GM23338 (cell line): ENCODE measurements at regions not wholly inside any gene's neighbourhood (a gene's known extent, or its start where the extent isn't known, plus 50 kb on each side); places are given as distances from the start of the nearest gene placed in this dataset.

Experiments
- ATAC-seq: fragments of 200-7000 bp; cut with Tn5 transposase; 3 replicates; pipeline ENCODE4 v1.9.1; 2020
- DNase-seq: peaks from one replicate; pipeline ENCODE4 v3.0.0-alpha.2; 2015; ENCODE audit warnings: low spot score
- H2AFZ ChIP-seq: fragments of 200-600 bp; sonication (generic); 2 replicates; pipeline ENCODE4 v1.8.0; 2016; ENCODE audit warnings: antibody characterized with exemption, mild to moderate bottlenecking, moderate library complexity
- H3F3A ChIP-seq: fragments of 200-600 bp; sonication (generic); replicated peaks from 2 replicates; pipeline ENCODE4 v1.8.0; 2017; ENCODE audit warnings: antibody characterized with exemption, mixed run types, low read depth
- H3K27ac ChIP-seq: fragments of 200-600 bp; sonication (generic); 2 replicates; pipeline ENCODE4 v1.6.1; 2016; ENCODE audit warnings: low read depth
- H3K27me3 ChIP-seq: fragments of 200-600 bp; sonication (generic); 2 replicates; pipeline ENCODE4 v1.8.0; 2016; ENCODE audit warnings: mild to moderate bottlenecking, mixed run types, moderate library complexity; ENCODE audit not compliant: insufficient read depth
- H3K36me3 ChIP-seq: fragments of 200-600 bp; sonication (generic); 2 replicates; pipeline ENCODE4 v1.8.0; 2016; ENCODE audit warnings: mild to moderate bottlenecking; ENCODE audit not compliant: insufficient read depth
- H3K4me1 ChIP-seq: fragments of 200-600 bp; sonication (generic); 2 replicates; pipeline ENCODE4 v1.8.0; 2016; ENCODE audit warnings: mild to moderate bottlenecking, moderate library complexity; ENCODE audit not compliant: insufficient read depth
- H3K4me2 ChIP-seq: fragments of 200-600 bp; sonication (generic); 2 replicates; pipeline ENCODE4 v1.7.1; 2017; ENCODE audit warnings: mixed run types
- H3K4me3 ChIP-seq: fragments of 200-600 bp; sonication (generic); 2 replicates; pipeline ENCODE4 v1.6.1; 2016; ENCODE audit warnings: mixed run types
- H3K79me2 ChIP-seq: fragments of 200-600 bp; sonication (generic); replicated peaks from 2 replicates; pipeline ENCODE4 v1.8.0; 2017; ENCODE audit warnings: mild to moderate bottlenecking; ENCODE audit not compliant: insufficient read depth
- H3K9me2 ChIP-seq: fragments of 200-600 bp; sonication (generic); 2 replicates; pipeline ENCODE4 v1.8.0; 2017; ENCODE audit not compliant: insufficient read depth
- H4K20me1 ChIP-seq: fragments of 200-600 bp; sonication (generic); replicated peaks from 2 replicates; pipeline ENCODE4 v1.8.0; 2017; ENCODE audit warnings: mild to moderate bottlenecking; ENCODE audit not compliant: insufficient read depth
- H3K27ac Mint-ChIP-seq: 2 replicates; pipeline ENCODE4 v1.8.0; 2020; ENCODE audit warnings: inconsistent platforms, mild to moderate bottlenecking, moderate library complexity, mixed read lengths
- H3K27me3 Mint-ChIP-seq: 3 replicates; pipeline ENCODE4 v1.8.0; 2022; ENCODE audit warnings: low read depth, mild to moderate bottlenecking, moderate library complexity, mixed read lengths, inconsistent platforms; ENCODE audit not compliant: insufficient read depth, poor library complexity
- H3K36me3 Mint-ChIP-seq: 3 replicates; pipeline ENCODE4 v1.8.0; 2021; ENCODE audit warnings: low read depth, mild to moderate bottlenecking, inconsistent platforms, moderate library complexity, mixed read lengths
- H3K4me1 Mint-ChIP-seq: 3 replicates; pipeline ENCODE4 v1.8.0; 2020; ENCODE audit warnings: mild to moderate bottlenecking, inconsistent platforms, mixed read lengths
- H3K4me3 Mint-ChIP-seq: 3 replicates; pipeline ENCODE4 v1.8.0; 2021; ENCODE audit warnings: moderate library complexity, mild to moderate bottlenecking, inconsistent platforms, mixed read lengths
- H3K9me3 Mint-ChIP-seq: 3 replicates; pipeline ENCODE4 v1.8.0; 2020; ENCODE audit warnings: moderate library complexity, mild to moderate bottlenecking, inconsistent platforms, mixed read lengths
- CREB1 ChIP-seq: fragments of 250-450 bp; sonication (Bioruptor Pico); IDR thresholded peaks from 2 replicates; pipeline ENCODE4 v1.5.0; 2020; ENCODE audit warnings: low read depth, mild to moderate bottlenecking, moderate library complexity
- EZH2 ChIP-seq: fragments of 200-600 bp; sonication (generic); IDR thresholded peaks from one replicate; pipeline ENCODE4 v1.8.0; 2017; ENCODE audit warnings: antibody characterized with exemption, mild to moderate bottlenecking, low read depth; ENCODE audit not compliant: unreplicated experiment
- EZH2phosphoT487 ChIP-seq: fragments of 200-600 bp; sonication (generic); IDR thresholded peaks from one replicate; pipeline ENCODE4 v1.8.1; 2018; ENCODE audit warnings: antibody characterized with exemption; ENCODE audit not compliant: unreplicated experiment
- JUNB ChIP-seq: IDR thresholded peaks from one replicate; pipeline ENCODE4 v1.6.1; 2016; ENCODE audit warnings: antibody characterized with exemption; ENCODE audit not compliant: unreplicated experiment
- STAT1 ChIP-seq: IDR thresholded peaks from one replicate; pipeline ENCODE4 v1.6.1; 2016; ENCODE audit warnings: antibody characterized with exemption; ENCODE audit not compliant: unreplicated experiment
- ZNF114 ChIP-seq: fragments of 250-450 bp; sonication (Bioruptor Pico); IDR thresholded peaks from 2 replicates; pipeline ENCODE4 v1.5.0; 2020; ENCODE audit warnings: mild to moderate bottlenecking, moderate library complexity
- TF ChIP-seq, protein P1 (sequence below): IDR thresholded peaks from 2 replicates; pipeline ENCODE4 v1.6.1; 2016; ENCODE audit warnings: antibody characterized with exemption
- TF ChIP-seq, protein P2 (sequence below): fragments of 250-450 bp; sonication (Bioruptor Pico); IDR thresholded peaks from 2 replicates; pipeline ENCODE4 v1.5.0; 2020; ENCODE audit warnings: mild to moderate bottlenecking, moderate library complexity
- TF ChIP-seq, protein P3 (sequence below), 2 experiments: fragments of 200-600 bp in 1 of 2; sonication (generic) in 1 of 2; conservative IDR thresholded peaks; 2 replicates each; pipeline versions ENCODE4 v1.5.1 to v1.6.1; 2016 to 2017; ENCODE audit warnings: antibody characterized with exemption in 2 of 2, low read depth in 2 of 2, mild to moderate bottlenecking in 2 of 2, moderate library complexity in 1 of 2

- DNase-seq: no peak
- H3F3A ChIP-seq: no peaks in the 10 kb centered on the region
- no peak overlapping the region for H3K4me3 ChIP-seq
- no peak overlapping the region for H3K27ac ChIP-seq
- no peaks in the 10 kb centered on the region for H3K4me1 ChIP-seq
- TF ChIP-seq CREB1 (CRISPR knock-in tag) (no peak), STAT1 (no peak), JUNB (no peak), EZH2phosphoT487 (no peak), ZNF114 (no peak), EZH2 (no peak)
- TF ChIP-seq, protein P1, sequence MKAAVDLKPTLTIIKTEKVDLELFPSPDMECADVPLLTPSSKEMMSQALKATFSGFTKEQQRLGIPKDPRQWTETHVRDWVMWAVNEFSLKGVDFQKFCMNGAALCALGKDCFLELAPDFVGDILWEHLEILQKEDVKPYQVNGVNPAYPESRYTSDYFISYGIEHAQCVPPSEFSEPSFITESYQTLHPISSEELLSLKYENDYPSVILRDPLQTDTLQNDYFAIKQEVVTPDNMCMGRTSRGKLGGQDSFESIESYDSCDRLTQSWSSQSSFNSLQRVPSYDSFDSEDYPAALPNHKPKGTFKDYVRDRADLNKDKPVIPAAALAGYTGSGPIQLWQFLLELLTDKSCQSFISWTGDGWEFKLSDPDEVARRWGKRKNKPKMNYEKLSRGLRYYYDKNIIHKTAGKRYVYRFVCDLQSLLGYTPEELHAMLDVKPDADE: no peak
- TF ChIP-seq, protein P2, sequence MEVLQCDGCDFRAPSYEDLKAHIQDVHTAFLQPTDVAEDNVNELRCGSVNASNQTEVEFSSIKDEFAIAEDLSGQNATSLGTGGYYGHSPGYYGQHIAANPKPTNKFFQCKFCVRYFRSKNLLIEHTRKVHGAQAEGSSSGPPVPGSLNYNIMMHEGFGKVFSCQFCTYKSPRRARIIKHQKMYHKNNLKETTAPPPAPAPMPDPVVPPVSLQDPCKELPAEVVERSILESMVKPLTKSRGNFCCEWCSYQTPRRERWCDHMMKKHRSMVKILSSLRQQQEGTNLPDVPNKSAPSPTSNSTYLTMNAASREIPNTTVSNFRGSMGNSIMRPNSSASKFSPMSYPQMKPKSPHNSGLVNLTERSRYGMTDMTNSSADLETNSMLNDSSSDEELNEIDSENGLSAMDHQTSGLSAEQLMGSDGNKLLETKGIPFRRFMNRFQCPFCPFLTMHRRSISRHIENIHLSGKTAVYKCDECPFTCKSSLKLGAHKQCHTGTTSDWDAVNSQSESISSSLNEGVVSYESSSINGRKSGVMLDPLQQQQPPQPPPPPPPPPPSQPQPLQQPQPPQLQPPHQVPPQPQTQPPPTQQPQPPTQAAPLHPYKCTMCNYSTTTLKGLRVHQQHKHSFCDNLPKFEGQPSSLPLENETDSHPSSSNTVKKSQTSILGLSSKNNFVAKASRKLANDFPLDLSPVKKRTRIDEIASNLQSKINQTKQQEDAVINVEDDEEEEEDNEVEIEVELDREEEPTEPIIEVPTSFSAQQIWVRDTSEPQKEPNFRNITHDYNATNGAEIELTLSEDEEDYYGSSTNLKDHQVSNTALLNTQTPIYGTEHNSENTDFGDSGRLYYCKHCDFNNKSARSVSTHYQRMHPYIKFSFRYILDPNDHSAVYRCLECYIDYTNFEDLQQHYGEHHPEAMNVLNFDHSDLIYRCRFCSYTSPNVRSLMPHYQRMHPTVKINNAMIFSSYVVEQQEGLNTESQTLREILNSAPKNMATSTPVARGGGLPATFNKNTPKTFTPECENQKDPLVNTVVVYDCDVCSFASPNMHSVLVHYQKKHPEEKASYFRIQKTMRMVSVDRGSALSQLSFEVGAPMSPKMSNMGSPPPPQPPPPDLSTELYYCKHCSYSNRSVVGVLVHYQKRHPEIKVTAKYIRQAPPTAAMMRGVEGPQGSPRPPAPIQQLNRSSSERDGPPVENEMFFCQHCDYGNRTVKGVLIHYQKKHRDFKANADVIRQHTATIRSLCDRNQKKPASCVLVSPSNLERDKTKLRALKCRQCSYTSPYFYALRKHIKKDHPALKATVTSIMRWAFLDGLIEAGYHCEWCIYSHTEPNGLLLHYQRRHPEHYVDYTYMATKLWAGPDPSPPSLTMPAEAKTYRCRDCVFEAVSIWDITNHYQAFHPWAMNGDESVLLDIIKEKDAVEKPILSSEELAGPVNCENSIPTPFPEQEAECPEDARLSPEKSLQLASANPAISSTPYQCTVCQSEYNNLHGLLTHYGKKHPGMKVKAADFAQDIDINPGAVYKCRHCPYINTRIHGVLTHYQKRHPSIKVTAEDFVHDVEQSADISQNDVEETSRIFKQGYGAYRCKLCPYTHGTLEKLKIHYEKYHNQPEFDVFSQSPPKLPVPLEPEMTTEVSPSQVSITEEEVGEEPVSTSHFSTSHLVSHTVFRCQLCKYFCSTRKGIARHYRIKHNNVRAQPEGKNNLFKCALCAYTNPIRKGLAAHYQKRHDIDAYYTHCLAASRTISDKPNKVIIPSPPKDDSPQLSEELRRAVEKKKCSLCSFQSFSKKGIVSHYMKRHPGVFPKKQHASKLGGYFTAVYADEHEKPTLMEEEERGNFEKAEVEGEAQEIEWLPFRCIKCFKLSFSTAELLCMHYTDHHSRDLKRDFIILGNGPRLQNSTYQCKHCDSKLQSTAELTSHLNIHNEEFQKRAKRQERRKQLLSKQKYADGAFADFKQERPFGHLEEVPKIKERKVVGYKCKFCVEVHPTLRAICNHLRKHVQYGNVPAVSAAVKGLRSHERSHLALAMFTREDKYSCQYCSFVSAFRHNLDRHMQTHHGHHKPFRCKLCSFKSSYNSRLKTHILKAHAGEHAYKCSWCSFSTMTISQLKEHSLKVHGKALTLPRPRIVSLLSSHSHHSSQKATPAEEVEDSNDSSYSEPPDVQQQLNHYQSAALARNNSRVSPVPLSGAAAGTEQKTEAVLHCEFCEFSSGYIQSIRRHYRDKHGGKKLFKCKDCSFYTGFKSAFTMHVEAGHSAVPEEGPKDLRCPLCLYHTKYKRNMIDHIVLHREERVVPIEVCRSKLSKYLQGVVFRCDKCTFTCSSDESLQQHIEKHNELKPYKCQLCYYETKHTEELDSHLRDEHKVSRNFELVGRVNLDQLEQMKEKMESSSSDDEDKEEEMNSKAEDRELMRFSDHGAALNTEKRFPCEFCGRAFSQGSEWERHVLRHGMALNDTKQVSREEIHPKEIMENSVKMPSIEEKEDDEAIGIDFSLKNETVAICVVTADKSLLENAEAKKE (CRISPR knock-in tag): no peak
- TF ChIP-seq, protein P3, sequence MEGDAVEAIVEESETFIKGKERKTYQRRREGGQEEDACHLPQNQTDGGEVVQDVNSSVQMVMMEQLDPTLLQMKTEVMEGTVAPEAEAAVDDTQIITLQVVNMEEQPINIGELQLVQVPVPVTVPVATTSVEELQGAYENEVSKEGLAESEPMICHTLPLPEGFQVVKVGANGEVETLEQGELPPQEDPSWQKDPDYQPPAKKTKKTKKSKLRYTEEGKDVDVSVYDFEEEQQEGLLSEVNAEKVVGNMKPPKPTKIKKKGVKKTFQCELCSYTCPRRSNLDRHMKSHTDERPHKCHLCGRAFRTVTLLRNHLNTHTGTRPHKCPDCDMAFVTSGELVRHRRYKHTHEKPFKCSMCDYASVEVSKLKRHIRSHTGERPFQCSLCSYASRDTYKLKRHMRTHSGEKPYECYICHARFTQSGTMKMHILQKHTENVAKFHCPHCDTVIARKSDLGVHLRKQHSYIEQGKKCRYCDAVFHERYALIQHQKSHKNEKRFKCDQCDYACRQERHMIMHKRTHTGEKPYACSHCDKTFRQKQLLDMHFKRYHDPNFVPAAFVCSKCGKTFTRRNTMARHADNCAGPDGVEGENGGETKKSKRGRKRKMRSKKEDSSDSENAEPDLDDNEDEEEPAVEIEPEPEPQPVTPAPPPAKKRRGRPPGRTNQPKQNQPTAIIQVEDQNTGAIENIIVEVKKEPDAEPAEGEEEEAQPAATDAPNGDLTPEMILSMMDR (conservative IDR thresholded peaks at IDR 0.05; ENCODE audit: low read depth in 2 of 2): no peak
- H2AFZ ChIP-seq: no peak overlapping the region
- ATAC-seq: no peak
- H3K4me1 Mint-ChIP-seq: no peaks in the 10 kb centered on the region
- H3K79me2 ChIP-seq: no peaks in the 10 kb centered on the region
- no peaks in the 10 kb centered on the region for H4K20me1 ChIP-seq
- no peaks in the 10 kb centered on the region for H3K27me3 Mint-ChIP-seq
- H3K9me3 Mint-ChIP-seq: no peaks in the 10 kb centered on the region
- H3K4me2 ChIP-seq: no peak overlapping the region
- H3K36me3 ChIP-seq: no peaks in the 10 kb centered on the region
- H3K4me3 Mint-ChIP-seq: no peak overlapping the region
- no peaks in the 10 kb centered on the region for H3K9me2 ChIP-seq
- H3K27me3 ChIP-seq: no peaks in the 10 kb centered on the region
- H3K36me3 Mint-ChIP-seq: no peaks in the 10 kb centered on the region
- no peak overlapping the region for H3K27ac Mint-ChIP-seq
These were observed 489.7 kb upstream of the RGS18 start for GRCh38 chr1:191668525-191668924.
